ENCODE measurements at regions not wholly inside any gene's neighbourhood (a gene's known extent, or its start where the extent isn't known, plus 50 kb on each side); places are given as distances from the start of the nearest gene placed in this dataset.

GRCh38 chr13:59477011-59477410, 686.7 kb downstream of the DIAPH3 start:
- DNase-seq = no peak

- no peak for DNase-seq
Measured at GRCh38 chr13:59478908-59479307, 684.8 kb downstream of the DIAPH3 start.

- DNase-seq = no peak
Measured at GRCh38 chr13:59479629-59480028, 684.1 kb downstream of the DIAPH3 start.

GRCh38 chr13:59480396-59481259, 683.1 kb downstream of the DIAPH3 start:
- no peak for DNase-seq

GRCh38 chr13:59483501-59484145, 680.1 kb downstream of the DIAPH3 start:
- DNase-seq = no peak

- DNase-seq = no peak
Measured at GRCh38 chr13:59487883-59488282, 675.8 kb downstream of the DIAPH3 start.

GRCh38 chr13:59488436-59488835, 675.3 kb downstream of the DIAPH3 start:
- no peak for DNase-seq

- no peak for DNase-seq
Measured at GRCh38 chr13:59490651-59491050, 673.1 kb downstream of the DIAPH3 start.

- DNase-seq = no peak
Measured at GRCh38 chr13:59492030-59492636, 671.6 kb downstream of the DIAPH3 start.

GRCh38 chr13:59493436-59493965, 670.2 kb downstream of the DIAPH3 start:
- no peak for DNase-seq

GRCh38 chr13:59494151-59494550, 669.6 kb downstream of the DIAPH3 start:
- no peak for DNase-seq

GRCh38 chr13:59494560-59494970, 669.2 kb downstream of the DIAPH3 start:
- no peak for DNase-seq

GRCh38 chr13:59495299-59495698, 668.4 kb downstream of the DIAPH3 start:
- DNase-seq = no peak

GRCh38 chr13:59495936-59496512, 667.7 kb downstream of the DIAPH3 start:
- no peak for DNase-seq

- DNase-seq = no peak
Measured at GRCh38 chr13:59497621-59498247, 666.0 kb downstream of the DIAPH3 start.

GRCh38 chr13:59501004-59501403, 662.7 kb downstream of the DIAPH3 start:
- no peak for DNase-seq

GRCh38 chr13:59504407-59504806, 659.3 kb downstream of the DIAPH3 start:
- DNase-seq = no peak

GRCh38 chr13:59510386-59510785, 653.3 kb downstream of the DIAPH3 start:
- no peak for DNase-seq

GRCh38 chr13:59513686-59514085, 650.0 kb downstream of the DIAPH3 start:
- DNase-seq = no peak

GRCh38 chr13:59514316-59514715, 649.4 kb downstream of the DIAPH3 start:
- no peak for DNase-seq

- no peak for DNase-seq
Measured at GRCh38 chr13:59519819-59520218, 643.9 kb downstream of the DIAPH3 start.

- DNase-seq = no peak
Measured at GRCh38 chr13:59521549-59521948, 642.2 kb downstream of the DIAPH3 start.

GRCh38 chr13:59522652-59523051, 641.1 kb downstream of the DIAPH3 start:
- DNase-seq = no peak

All from NCI-H2029 treated with DMSO at 0.1 percent for 48 hours (cell line).